DMS53 treated with DMSO at 0.1 percent for 48 hours (cell line): ENCODE measurements at regions not wholly inside any gene's neighbourhood (a gene's known extent, or its start where the extent isn't known, plus 50 kb on each side); places are given as distances from the start of the nearest gene placed in this dataset.
"Not testable (repeated sequence)": the region's sequence is repeated elsewhere in the genome, so short reads cannot be mapped to it uniquely, and the experiment has no call there.

Experiments
- DNase-seq: peaks from one replicate; lab custom pipeline; 2025; ENCODE audit not compliant: unreplicated experiment; lab: John Stamatoyannopoulos, UW

DNA sequence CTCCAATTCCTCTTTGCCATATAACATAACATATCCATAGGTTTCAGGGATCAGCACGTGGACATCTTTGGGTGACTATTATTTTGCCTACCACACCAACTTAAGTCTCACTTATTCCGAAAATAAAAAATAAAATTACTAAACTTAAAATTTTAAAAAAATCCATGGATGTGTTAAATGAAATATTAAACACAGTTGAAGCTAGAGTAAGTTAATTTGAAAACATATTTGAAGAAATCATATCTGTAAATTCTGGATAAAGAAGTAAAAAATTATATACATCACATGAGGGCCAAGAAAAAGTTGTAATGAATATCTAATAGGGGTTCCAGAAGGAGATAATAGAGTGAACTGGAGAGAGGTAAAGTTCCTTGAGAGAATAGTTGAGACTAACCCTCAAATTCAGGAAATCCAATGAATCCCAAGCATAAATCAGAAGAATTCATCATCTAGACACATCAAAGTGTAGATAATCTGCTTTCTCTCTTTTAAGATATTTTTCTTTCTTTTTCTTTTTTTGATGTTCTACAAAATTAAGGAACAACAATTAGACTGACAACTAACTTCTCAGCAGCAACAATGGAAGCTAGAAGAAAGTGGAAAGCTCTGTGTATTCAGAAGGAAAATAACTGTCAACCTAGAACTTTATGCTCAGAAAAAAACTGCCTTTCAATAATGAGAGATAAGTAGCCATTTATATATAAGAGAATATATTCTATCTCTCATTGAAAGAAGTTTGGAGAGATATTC is 147.4 kb downstream of the ABHD5 start:
- DNase-seq = no peak

DNA sequence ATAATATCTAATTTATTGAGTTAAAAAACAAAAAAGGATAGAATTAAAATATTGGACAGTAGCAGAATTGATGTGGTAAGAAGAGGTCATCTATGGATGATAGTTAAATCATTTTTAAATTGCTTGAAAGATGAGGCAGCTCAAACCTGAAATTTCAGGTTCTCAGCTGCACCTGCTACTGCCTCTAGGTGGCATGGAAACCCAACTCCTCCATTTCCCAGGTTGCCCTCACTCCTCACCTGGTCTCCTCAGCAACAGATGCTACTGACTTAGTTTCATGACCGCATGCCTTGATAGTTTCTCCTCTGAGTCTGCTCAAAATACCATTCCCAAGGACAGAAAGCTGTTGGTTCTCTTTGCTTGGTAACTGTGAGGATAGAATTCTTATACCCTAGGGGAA is 148.1 kb downstream of the ABHD5 start:
- no peak for DNase-seq

DNA sequence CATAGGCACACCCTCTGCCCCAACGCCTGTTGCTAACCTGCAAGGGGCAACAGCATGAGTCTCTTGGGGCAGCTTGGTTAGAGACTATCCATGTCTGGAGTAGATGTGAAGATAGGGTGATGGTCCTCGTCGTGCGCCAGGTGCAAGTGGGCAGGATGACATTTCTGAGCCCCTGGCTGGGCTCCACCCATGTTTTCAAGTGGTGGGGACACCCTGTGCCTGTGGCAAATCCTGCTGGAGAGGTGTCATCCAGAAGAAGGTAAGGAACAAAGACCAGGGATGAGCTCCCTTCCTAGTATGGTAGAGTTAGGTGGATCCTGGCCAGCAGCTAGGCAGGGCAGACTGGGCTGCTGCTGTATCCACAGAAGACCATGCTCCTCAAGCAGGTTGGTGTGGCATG is 152.6 kb downstream of the ABHD5 start:
- DNase-seq = no peak

DNA sequence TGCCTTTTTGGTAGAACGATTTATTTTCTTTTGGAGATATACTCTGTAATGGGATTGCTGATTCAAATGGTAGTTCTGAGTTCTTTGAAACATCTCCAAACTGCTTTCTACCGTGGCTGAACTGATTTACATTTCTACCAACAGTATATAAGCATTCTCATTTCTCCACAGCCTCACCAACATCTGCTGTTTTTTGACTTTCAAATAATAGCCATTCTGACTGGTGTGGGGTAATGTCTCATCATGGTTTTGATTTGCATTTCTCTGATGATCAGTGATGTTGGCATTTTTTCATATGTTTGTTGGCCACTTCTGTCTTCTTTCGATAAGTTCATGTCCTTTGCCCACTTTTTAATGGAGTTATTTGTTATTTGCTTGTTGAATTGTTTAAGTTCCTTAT is 154.0 kb downstream of the ABHD5 start:
- DNase-seq = no peak

DNA sequence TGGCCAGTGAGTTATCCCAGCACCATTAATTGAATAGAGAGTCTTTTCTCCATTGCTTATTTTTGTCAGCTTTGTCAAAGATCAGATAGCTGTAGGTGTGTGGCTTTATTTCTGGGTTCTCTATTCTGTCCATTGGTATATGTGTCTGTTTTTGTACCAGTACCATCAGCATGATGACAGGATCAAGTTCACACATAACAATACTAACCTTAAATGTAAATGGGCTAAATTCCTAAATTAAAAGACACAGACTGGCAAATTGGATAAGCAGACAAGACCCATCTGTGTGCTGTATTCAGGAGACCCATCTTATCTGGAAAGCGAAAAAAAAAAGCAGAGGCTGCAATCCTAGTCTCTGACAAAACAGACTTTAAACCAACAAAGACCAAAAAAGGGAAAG is 154.8 kb downstream of the ABHD5 start:
- DNase-seq = not testable (repeated sequence)

DNA sequence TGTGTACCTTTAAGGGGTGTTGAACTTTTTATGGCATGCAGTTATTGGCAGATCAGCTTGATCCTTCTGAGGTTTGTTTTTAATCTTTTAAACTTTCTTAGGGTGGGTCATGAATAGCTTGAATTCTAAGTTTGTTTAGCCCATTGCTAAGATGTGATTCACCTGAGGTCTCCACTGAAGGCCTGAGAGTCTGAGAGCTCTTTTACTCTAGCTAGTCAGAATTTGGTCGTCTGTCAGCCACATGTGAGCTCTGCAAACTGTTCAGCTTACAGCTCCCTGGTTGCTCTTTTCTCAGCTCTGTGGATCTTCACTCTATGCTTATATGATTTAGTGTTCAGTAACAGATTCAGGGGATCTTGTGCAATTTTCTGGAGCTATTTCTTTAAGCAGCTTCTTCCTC is 161.3 kb downstream of the ABHD5 start:
- DNase-seq = no peak

DNA sequence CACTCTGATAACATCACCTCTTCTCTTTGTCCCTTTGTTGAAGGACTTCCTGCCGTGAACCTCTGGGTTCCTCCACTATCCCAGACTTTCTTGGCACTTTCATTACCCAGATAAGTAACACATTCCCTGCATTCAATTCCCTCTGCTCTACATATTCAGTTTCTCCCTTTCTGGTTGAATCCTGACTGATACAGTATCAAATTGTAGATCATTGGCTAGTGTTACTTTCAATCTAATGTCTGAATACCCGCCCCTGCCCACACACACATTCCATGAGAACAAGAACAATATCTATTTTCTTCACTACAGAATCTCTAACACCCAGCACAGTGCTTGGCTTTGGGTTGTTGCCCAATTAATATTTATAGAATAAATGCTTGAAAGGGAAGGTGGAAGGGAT is 163.5 kb downstream of the ABHD5 start:
- DNase-seq = no peak

DNA sequence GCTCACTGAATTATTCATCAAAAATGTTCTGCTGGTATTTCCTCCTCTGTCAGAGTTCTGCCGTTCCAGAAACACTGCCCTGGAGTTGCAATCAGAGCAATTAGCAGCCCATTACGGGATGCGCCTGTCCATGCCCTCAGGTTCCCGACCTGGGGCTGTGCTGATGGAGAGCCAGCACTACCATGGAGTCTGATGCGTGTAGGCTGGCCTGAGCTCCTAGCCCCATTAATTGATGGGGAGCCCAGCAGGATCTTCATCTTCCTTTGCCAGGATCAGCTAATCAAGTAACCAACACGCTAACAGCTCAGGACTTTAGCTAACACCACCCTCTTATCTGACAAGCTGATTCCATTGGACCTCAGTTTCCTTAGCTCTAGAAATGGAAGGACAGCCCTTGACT is 164.2 kb downstream of the ABHD5 start:
- DNase-seq = no peak

DNA sequence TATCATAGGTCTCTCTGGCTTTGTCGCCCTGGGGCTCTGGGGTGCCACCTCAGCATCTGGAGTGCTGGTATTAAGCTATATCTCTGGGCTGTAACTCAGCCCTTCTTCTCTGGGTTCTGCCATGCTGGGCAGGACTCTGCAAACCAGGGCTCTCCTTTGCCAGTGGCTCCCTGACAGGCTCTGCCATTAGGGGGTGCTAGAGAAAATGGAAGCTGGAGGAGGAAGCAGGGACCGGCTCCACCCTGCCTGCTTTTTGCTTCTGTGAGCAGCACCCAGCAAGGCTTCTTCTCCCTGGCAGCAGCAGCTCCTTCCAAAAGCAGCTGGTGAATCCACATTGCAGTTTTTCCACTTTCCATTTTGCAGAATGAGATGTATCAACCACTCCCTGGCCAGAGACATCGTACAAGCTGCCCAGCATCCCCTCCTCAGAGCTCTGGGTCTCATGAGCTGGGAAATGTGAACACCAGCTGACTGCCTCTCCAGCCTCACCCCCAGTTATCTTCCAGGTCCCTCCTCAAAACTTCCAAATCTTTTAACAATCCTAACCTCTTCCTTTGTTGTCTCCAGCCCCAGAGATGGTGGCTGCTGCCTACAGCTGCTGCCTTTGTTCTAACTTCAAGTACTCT is 165.0 kb downstream of the ABHD5 start:
- DNase-seq = peak; percentile 2

DNA sequence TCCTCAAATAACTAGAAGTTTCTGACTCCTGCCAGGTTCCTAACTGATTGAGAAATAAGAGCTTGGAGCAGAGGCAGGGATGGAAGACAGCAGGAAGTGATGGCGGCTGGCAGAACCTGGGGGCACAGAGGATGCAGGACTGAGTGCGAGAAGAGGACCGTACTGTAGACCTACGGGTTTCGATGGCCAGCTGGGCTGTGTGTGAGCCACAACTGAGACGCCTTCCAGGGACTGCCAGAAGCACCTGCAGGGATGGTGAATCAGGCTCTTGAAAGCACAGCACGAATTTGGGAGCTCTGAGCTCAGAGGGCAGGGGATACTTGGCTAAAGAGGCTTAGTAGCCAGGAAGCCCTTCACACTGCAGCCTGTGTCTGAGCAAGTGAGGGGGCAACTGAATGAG is 165.6 kb downstream of the ABHD5 start:
- no peak for DNase-seq

DNA sequence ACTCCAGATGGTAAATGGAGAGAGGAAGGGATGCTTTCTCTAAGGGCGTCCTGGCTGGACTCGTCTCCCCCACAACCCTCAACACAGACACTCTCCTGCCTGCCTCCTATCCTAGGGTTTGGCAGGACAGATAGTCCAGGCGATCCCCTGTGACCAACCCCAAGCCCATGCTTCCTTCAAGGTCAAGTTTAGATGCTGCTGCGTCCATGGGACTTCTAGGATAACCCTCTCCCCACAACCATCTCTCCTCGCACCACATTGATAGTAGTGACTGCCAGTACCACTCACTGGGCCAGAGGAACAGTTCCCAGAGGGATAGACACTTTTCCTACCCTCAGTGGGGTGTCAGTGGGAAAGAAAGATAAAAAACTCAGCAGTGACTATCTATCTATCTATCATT is 166.0 kb downstream of the ABHD5 start:
- no peak for DNase-seq

DNA sequence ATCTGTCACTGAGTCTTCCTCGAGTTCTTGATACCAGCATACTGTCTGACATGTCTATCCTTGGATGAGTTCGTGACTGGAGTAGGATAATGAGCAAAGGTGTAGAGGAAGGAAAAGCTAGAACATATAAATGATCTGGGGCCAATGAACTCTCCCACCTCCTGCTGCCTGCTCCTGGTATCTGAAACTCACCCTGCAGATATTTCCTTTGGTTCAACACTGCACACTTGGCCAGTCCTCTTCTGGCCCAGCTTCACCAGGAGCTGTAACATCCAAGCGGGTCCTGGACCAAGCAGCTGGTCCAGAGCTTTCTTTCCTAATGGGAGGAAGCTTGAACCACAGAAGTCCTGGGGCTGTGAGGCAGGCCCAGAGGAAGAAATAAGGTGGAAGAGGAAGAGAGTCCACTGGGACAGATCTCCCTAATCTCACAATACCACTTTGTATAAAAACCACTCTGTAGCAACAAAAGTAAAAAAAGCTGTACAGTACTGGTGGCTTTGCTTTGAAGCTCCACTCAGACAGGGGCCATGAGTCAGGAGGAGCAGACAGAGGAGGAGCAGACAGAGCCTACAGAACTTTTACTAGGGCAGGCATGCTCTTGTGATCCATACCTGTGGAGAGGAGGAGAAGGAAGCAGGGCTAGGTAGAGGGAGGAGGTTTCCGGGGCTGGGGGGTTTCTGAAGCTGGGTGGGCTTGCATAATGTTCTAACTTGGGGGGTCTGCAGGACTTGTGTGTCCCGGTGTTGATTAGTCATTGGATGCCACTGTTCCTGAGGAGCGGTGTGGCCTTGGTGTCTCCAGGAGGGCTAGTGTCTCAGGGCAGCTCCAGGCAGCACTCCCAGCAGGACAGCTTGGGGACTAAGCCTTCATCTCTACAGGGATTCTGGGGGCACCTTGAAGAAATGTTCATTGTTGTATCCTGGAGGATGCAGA is 166.9 kb downstream of the ABHD5 start:
- no peak for DNase-seq

DNA sequence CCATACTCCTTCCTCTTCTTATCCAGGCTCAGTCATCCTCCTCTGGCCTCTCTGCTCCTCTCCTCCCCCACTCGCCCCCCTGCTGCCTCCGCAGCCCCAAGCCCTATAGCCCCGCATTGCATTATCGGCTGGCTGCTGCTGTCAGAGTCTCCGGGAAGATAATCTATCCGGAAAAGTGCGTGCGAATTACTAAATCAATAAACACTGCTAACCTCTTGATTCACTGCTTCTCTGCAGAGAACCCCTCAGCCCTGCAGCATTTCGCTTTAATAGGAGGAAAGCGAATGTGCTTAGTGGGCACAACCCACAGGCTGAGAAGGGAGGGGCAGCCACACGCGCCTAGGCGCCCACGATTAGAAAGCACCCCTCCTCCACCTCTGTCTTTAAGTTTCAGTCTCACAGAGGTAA is 167.6 kb downstream of the ABHD5 start:
- DNase-seq = no peak

DNA sequence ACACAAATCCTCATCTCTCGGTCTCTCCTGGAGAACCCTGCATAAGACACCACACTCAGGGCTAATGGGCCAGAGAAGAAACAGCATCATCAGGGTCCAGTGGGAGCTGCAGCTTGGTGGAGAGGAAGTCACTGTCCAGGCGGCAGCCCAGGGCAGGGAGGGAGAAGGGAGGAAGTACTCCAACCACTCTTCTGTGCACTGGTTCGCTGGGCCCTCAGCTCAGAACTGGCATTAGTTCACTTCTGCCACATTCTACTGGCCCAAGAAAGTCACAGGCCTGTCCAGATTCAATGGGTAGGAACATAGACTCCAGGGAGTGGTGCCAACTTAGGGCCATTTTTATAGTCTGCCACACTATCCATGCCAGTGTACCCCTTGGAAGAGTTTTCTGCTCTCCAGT is 169.0 kb downstream of the ABHD5 start:
- DNase-seq = no peak

DNA sequence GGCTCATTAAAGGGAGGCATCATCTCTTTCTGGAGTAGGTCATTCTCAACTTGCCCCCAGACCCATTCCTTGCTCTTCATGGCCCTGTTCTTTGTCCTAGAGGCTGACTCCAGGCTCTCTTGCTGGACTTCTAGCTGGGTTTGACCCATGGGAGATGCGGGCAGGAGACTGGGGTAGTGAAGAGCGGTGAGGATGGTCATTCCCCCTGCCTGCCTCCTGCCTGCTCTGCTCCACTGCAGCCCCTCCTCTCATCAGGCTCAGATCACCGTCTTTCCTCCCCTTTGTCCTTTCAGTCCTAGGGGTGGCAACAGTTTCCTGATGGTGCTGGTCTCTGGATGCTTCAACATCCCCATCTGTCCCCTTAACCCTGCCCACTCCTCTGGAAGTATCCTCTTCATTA is 170.9 kb downstream of the ABHD5 start:
- no peak for DNase-seq

DNA sequence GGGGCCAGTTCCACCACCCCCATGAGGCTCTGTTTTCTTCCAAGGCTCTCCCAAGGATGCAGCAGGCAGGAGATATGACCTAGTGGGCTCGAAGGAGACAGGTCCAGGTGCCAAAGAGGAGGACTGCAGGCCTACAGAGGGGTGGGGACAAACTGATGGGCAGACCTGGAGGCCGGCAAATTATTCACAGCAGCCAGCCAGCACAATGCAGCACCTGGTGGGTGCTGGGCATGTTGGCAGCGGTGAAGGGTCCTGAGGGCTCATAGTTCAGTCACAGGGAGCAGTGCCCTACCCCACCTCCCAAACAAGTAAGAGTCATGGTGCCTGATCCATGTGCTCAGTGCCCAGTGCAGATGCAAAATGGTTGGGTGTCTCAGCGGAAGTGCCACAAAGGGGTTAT is 171.7 kb downstream of the ABHD5 start:
- DNase-seq = no peak

DNA sequence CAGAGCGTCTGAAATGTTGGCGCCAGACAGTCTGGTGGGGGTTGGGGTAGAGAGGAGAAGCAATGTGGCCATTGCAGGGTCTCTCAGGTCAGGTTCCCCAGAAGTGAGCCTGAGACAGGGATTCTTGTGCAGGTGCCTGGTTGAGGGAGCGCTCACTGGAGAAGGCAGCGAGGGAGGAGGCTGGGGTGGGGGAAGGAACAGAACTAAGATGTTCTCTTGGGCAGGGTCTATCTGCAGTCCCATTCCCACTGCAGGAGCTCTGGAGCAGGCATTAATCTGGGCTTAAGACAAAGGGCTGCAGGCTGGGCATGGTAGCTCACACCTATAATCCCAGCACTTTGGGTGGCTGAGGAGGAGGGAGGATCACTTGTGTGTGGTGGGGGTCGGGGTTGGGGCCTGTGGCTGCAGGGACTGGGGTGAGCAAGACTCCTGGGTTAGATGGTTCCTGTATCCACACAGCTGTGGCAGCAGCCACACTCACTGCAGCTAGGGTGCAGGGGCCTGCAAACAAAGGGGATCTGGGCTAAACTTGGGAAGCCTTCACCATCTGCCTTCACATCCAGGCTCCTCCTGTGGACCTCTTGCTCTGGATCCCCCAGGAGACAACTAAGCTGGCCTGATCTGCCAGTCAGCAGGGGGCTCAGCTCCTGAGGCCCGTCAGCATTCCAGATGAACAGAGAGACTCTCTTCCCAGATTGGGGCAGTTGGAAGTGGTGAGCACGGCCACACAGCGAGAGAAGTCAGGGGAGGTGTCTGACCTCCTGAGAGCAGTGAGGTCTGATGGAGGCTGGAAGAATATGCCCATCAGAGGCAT is 172.5 kb downstream of the ABHD5 start:
- DNase-seq = no peak

DNA sequence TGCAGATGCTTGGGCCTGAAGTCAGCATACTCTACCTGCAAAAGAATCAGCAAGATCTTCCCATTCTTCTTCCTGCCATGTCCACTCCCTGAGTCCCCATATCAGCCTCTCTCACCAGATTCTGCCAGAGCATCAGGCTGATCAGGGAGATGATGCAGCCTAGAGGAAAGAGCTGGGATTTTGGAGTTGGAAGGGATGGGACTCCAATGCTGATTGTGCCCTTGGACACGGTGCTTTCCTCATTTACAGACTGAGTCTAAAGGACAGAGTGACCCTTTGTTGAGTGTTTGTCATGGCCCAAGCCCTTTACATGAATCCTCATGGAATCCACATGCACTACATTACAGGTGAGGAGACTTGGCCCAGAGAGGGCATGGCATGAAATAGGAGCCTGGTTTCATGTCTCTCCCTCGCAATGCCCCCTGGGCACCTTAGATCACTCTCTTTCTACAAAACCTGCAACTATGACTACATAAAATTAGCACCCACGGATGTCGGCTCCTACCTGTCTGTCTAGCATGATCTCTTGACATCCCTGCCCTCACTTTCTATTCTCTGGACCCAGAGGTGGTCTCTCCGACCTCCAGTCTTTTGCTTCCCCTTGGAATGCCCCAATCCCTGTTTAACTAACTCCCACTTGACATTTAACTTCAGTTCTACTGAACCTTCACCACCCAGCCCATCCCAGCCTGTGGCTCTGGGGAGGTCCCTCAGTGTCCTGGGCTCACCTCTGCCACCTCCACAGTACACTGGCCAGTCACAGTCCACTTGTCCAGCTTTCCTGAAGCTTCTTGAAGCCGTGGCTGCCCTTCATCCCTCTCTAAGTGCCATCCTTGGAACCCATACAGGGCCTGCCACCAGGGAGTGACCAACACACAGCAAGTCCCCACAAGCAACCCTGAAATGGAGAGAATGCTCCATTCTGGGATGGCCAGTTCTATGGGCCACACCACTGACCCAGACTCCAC is 173.5 kb downstream of the ABHD5 start:
- DNase-seq = no peak

DNA sequence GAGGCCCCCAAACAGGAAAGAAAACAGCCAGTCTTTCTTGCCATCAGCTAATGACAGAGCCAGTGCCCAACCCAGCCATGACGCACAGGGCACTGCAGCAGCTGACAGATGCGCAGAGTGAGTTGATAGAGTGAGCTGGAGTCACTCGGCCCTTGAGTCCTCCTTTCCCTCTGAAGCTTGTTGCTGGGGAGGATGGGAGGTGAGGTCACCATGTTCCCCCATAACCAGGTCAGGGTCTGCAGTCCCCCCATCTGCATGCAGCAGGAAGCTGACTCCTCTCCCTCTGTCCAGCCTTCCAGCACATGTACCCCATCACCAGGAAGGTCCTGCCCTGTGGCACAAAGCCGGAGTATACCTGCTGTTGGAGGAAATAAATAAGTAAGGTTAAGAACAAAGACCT is 174.6 kb downstream of the ABHD5 start:
- no peak for DNase-seq
